Liver (tissue), 8 donors: ENCODE measurements at regions not wholly inside any gene's neighbourhood (a gene's known extent, or its start where the extent isn't known, plus 50 kb on each side); places are given as distances from the start of the nearest gene placed in this dataset.

Source experiments
- DNase-seq: peaks from one replicate; pipeline ENCODE4 v3.0.0-alpha.2; 2017; ENCODE audit warnings: low spot score
- H3K27ac ChIP-seq, 2 donors: one replicate each; pipeline ENCODE4 v1.7.0; 2013; ENCODE audit warnings: inconsistent platforms in 2 of 2, low read length in 2 of 2, control low read depth in 1 of 2, low read depth in 1 of 2, mild to moderate bottlenecking in 1 of 2
- H3K27me3 ChIP-seq, 4 donors: one replicate each; pipeline versions ENCODE4 v1.6.1 to v1.7.0; 2013; ENCODE audit warnings: low read length in 3 of 4, inconsistent platforms in 1 of 4, mild to moderate bottlenecking in 1 of 4, moderate library complexity in 1 of 4; ENCODE audit not compliant: control insufficient read depth in 4 of 4, insufficient read depth in 4 of 4
- H3K36me3 ChIP-seq, 4 donors: one replicate each; pipeline versions ENCODE4 v1.6.1 to v1.7.0; 2013; ENCODE audit warnings: low read length in 3 of 4, mild to moderate bottlenecking in 3 of 4, low read depth in 1 of 4, moderate library complexity in 1 of 4; ENCODE audit not compliant: control insufficient read depth in 4 of 4, insufficient read depth in 3 of 4
- H3K4me1 ChIP-seq, 4 donors: one replicate each; pipeline versions ENCODE4 v1.6.1 to v1.7.0; 2013; ENCODE audit warnings: low read length in 3 of 4, mild to moderate bottlenecking in 3 of 4, moderate library complexity in 1 of 4; ENCODE audit not compliant: control insufficient read depth in 4 of 4, insufficient read depth in 4 of 4
- H3K4me3 ChIP-seq, 3 donors: one replicate each; pipeline versions ENCODE4 v1.6.1 to v1.7.0; 2013; ENCODE audit warnings: low read length in 3 of 3, control low read depth in 1 of 3, low read depth in 1 of 3, mild to moderate bottlenecking in 1 of 3
- H3K9ac ChIP-seq, 2 donors: one replicate each; pipeline ENCODE4 v1.7.0; 2013; ENCODE audit warnings: low read length in 2 of 2, mild to moderate bottlenecking in 2 of 2, moderate library complexity in 2 of 2, control low read depth in 1 of 2, low read depth in 1 of 2
- H3K9me3 ChIP-seq, 4 donors: one replicate each; pipeline versions ENCODE4 v1.6.1 to v1.7.0; 2013; ENCODE audit warnings: low read length in 3 of 4; ENCODE audit not compliant: control insufficient read depth in 4 of 4
- FOXA1 ChIP-seq: IDR thresholded peaks from 2 replicates; pipeline ENCODE4 v1.6.1; 2016; ENCODE audit warnings: antibody characterized with exemption
- FOXA2 ChIP-seq: IDR thresholded peaks from 2 replicates; pipeline ENCODE4 v1.6.1; 2016; ENCODE audit warnings: antibody characterized with exemption
- GABPA ChIP-seq, 2 donors: IDR thresholded peaks in 1 of 2; conservative IDR thresholded peaks in 1 of 2; 2 replicates each; pipeline ENCODE4 v1.6.1; 2016; ENCODE audit warnings: antibody characterized with exemption in 2 of 2, mild to moderate bottlenecking in 1 of 2, moderate library complexity in 1 of 2
- HNF4G ChIP-seq: IDR thresholded peaks from 2 replicates; pipeline ENCODE4 v1.6.1; 2016; ENCODE audit warnings: antibody characterized with exemption
- JUND ChIP-seq, 2 donors: IDR thresholded peaks; 2 replicates each; pipeline ENCODE4 v1.6.1; 2016; ENCODE audit warnings: antibody characterized with exemption in 2 of 2
- NR2F2 ChIP-seq: IDR thresholded peaks from 2 replicates; pipeline ENCODE4 v1.6.1; 2016; ENCODE audit warnings: antibody characterized with exemption
- RAD21 ChIP-seq, 2 donors: IDR thresholded peaks; 2 replicates each; pipeline ENCODE4 v1.6.1; 2016; ENCODE audit warnings: antibody characterized with exemption in 2 of 2, mild to moderate bottlenecking in 2 of 2
- RXRA ChIP-seq, 2 donors: IDR thresholded peaks; 2 replicates each; pipeline ENCODE4 v1.6.1; 2017 to 2018; ENCODE audit warnings: antibody characterized with exemption in 2 of 2, mild to moderate bottlenecking in 1 of 2
- SP1 ChIP-seq: IDR thresholded peaks from 2 replicates; pipeline ENCODE4 v1.6.1; 2018; ENCODE audit warnings: antibody characterized with exemption, mild to moderate bottlenecking
- TAF1 ChIP-seq: conservative IDR thresholded peaks from 2 replicates; pipeline ENCODE4 v1.6.1; 2016; ENCODE audit warnings: antibody characterized with exemption, mild to moderate bottlenecking
- YY1 ChIP-seq: IDR thresholded peaks from 2 replicates; pipeline ENCODE4 v1.6.1; 2016; ENCODE audit warnings: antibody characterized with exemption, mild to moderate bottlenecking
- WGBS: extraction: QIAGEN DNeasy Blood & Tissue Kit; methylation state at CpG from one replicate; pipeline ENCODE4 v1.1.7; 2013; 5-methylcytosine and 5-hydroxymethylcytosine counted together
- TF ChIP-seq, protein P1 (sequence below): fragments of 150-350 bp; IDR thresholded peaks from 2 replicates; pipeline ENCODE4 v1.5.1; 2017; ENCODE audit warnings: improper control_type of control experiment, low read depth, low read length; ENCODE audit not compliant: missing input control
- TF ChIP-seq, protein P2 (sequence below): IDR thresholded peaks from 2 replicates; pipeline ENCODE4 v1.6.1; 2016; ENCODE audit warnings: antibody characterized with exemption
- TF ChIP-seq, protein P3 (sequence below): IDR thresholded peaks from 2 replicates; pipeline ENCODE4 v1.6.1; 2016; ENCODE audit warnings: antibody characterized with exemption
- TF ChIP-seq, protein P4 (sequence below): IDR thresholded peaks from 2 replicates; pipeline ENCODE4 v1.6.1; 2016; ENCODE audit warnings: antibody characterized with exemption, mild to moderate bottlenecking
- TF ChIP-seq, protein P5 (sequence below): IDR thresholded peaks from 2 replicates; pipeline ENCODE4 v1.6.1; 2016; ENCODE audit warnings: antibody characterized with exemption
- donor health status: healthy.
- donor health status: healthy.
- donor health status: healthy.
- donor health status: healthy.
- donor health status: healthy.

DNA sequence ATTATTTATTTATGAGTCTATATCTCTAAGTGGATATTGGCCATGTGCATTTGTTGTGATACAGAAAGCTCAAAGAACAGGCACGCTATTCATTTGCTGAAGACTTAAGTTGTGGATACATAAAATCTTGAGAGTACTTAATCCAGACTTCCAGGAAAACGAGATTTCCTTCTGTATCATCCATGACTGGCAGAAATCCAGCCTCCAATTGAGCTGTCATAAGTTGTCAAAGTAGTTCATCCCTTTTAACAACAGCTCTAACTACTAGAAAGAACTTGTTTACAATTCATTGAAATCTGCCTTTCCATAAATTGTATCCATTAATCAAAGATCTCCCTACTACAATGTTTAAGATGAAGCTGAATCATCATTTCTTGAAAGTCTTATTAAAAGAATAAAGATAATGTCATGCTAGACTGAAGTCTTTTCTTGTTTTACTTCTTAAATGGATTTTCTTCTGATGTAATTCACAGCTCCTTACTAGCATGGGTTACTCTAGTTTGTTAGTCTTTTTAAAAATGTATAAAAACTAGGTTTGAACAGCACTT lies 447.3 kb upstream of the CITED2 start:
- Histone ChIP-seq H3K27ac (no peak overlapping the region), H3K4me3 (no peak overlapping the region), H3K4me1 (no peaks in the 10 kb centered on the region), H3K27me3 (no peaks in the 10 kb centered on the region), H3K9me3 (no peaks in the 10 kb centered on the region), H3K9ac (no peak overlapping the region), H3K36me3 (no peaks in the 10 kb centered on the region)
- TF ChIP-seq GABPA (IDR thresholded peaks at IDR 0.05 in 1 of 2, conservative IDR thresholded peaks at IDR 0.05 in 1 of 2): no peak
- TF ChIP-seq, protein P1, sequence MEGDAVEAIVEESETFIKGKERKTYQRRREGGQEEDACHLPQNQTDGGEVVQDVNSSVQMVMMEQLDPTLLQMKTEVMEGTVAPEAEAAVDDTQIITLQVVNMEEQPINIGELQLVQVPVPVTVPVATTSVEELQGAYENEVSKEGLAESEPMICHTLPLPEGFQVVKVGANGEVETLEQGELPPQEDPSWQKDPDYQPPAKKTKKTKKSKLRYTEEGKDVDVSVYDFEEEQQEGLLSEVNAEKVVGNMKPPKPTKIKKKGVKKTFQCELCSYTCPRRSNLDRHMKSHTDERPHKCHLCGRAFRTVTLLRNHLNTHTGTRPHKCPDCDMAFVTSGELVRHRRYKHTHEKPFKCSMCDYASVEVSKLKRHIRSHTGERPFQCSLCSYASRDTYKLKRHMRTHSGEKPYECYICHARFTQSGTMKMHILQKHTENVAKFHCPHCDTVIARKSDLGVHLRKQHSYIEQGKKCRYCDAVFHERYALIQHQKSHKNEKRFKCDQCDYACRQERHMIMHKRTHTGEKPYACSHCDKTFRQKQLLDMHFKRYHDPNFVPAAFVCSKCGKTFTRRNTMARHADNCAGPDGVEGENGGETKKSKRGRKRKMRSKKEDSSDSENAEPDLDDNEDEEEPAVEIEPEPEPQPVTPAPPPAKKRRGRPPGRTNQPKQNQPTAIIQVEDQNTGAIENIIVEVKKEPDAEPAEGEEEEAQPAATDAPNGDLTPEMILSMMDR: no peak
- no peak for TF ChIP-seq JUND (IDR thresholded peaks at IDR 0.05)
- TF ChIP-seq RXRA (IDR thresholded peaks at IDR 0.05): no peak
- TF ChIP-seq FOXA1: no peak
- TF ChIP-seq, protein P2, sequence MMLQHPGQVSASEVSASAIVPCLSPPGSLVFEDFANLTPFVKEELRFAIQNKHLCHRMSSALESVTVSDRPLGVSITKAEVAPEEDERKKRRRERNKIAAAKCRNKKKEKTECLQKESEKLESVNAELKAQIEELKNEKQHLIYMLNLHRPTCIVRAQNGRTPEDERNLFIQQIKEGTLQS: no peak
- no peak for TF ChIP-seq NR2F2
- no peak for TF ChIP-seq HNF4G
- WGBS: 79% methylated on average over 2 of the region's 2 CpGs
- no peak for DNase-seq

DNA sequence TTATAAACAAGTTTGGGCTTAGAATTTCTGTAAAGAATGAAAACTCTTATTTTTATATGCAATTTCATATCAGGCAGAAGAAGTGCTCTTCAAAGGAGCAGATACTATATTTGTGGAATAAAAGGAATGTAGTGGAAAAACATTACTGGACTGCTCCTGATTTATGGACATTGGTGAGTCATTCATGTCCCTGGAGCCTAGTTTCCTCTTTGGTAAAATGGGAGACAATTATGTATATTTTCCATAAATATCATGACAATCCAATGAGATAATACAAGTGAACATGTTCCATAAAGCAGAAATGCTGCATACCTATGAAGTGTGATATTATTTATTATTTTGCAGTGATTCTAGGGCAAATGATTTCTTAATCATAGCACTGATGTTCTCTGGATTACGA lies 445.8 kb upstream of the CITED2 start:
- no peaks in the 10 kb centered on the region for H3K27me3 ChIP-seq
- H3K4me1 ChIP-seq: no peaks in the 10 kb centered on the region
- no peak for DNase-seq
- no peaks in the 10 kb centered on the region for H3K36me3 ChIP-seq
- TF ChIP-seq RAD21 (IDR thresholded peaks at IDR 0.05) (no peak), NR2F2 (no peak), YY1 (no peak), GABPA (IDR thresholded peaks at IDR 0.05 in 1 of 2, conservative IDR thresholded peaks at IDR 0.05 in 1 of 2) (no peak), RXRA (IDR thresholded peaks at IDR 0.05) (no peak), FOXA1 (no peak), SP1 (no peak), TAF1 (no peak), HNF4G (no peak), JUND (IDR thresholded peaks at IDR 0.05) (no peak), FOXA2 (no peak)
- TF ChIP-seq, protein P2: no peak
- TF ChIP-seq, protein P1: no peak
- TF ChIP-seq, protein P3, sequence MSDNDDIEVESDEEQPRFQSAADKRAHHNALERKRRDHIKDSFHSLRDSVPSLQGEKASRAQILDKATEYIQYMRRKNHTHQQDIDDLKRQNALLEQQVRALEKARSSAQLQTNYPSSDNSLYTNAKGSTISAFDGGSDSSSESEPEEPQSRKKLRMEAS: no peak
- TF ChIP-seq, protein P4, sequence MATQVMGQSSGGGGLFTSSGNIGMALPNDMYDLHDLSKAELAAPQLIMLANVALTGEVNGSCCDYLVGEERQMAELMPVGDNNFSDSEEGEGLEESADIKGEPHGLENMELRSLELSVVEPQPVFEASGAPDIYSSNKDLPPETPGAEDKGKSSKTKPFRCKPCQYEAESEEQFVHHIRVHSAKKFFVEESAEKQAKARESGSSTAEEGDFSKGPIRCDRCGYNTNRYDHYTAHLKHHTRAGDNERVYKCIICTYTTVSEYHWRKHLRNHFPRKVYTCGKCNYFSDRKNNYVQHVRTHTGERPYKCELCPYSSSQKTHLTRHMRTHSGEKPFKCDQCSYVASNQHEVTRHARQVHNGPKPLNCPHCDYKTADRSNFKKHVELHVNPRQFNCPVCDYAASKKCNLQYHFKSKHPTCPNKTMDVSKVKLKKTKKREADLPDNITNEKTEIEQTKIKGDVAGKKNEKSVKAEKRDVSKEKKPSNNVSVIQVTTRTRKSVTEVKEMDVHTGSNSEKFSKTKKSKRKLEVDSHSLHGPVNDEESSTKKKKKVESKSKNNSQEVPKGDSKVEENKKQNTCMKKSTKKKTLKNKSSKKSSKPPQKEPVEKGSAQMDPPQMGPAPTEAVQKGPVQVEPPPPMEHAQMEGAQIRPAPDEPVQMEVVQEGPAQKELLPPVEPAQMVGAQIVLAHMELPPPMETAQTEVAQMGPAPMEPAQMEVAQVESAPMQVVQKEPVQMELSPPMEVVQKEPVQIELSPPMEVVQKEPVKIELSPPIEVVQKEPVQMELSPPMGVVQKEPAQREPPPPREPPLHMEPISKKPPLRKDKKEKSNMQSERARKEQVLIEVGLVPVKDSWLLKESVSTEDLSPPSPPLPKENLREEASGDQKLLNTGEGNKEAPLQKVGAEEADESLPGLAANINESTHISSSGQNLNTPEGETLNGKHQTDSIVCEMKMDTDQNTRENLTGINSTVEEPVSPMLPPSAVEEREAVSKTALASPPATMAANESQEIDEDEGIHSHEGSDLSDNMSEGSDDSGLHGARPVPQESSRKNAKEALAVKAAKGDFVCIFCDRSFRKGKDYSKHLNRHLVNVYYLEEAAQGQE: no peak
- TF ChIP-seq, protein P5, sequence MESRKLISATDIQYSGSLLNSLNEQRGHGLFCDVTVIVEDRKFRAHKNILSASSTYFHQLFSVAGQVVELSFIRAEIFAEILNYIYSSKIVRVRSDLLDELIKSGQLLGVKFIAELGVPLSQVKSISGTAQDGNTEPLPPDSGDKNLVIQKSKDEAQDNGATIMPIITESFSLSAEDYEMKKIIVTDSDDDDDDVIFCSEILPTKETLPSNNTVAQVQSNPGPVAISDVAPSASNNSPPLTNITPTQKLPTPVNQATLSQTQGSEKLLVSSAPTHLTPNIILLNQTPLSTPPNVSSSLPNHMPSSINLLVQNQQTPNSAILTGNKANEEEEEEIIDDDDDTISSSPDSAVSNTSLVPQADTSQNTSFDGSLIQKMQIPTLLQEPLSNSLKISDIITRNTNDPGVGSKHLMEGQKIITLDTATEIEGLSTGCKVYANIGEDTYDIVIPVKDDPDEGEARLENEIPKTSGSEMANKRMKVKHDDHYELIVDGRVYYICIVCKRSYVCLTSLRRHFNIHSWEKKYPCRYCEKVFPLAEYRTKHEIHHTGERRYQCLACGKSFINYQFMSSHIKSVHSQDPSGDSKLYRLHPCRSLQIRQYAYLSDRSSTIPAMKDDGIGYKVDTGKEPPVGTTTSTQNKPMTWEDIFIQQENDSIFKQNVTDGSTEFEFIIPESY: no peak
- no peak overlapping the region for H3K27ac ChIP-seq
- WGBS: 93% methylated on average over 1 of the region's 1 CpG
- no peak overlapping the region for H3K9ac ChIP-seq
- no peaks in the 10 kb centered on the region for H3K9me3 ChIP-seq
- H3K4me3 ChIP-seq: no peak overlapping the region
